CMK (cell line): ENCODE measurements at regions not wholly inside any gene's neighbourhood (a gene's known extent, or its start where the extent isn't known, plus 50 kb on each side); places are given as distances from the start of the nearest gene placed in this dataset.
"Not testable (repeated sequence)": the region's sequence is repeated elsewhere in the genome, so short reads cannot be mapped to it uniquely, and the experiment has no call there.

Experiments
- DNase-seq: peaks from one replicate; pipeline ENCODE4 v3.0.0-alpha.2; 2010; ENCODE audit warnings: low read depth

DNA sequence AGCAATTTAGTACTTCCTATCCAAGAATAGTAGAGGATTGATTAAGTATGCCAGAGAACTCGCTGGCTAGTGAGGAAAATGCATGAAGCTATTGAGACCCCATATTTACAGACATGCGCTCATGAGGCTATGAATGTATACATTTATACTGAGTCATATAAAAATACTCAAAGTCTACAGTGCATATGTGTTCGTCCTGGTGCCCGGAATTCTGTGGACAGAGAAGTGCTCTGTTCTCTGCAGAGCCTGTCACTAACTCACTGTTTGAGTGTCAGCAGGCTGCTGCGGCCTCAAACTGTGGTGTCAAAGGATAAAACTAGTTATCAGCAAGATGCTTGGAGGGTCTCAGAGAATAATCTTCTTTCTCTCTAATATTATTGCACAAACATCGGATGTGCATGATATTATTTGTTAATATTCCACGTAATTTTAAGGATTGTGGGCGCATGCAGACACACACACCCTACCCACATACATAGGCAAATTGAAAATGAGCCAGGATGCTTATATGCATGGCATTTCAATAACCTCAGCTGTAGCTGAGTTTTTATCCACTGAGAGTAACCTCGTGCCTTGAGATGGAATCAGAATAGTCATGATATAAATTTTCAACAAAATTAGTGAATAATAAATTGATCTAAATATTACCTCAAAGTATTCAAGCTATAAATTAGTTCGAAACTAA is 50.0 kb upstream of the TSC22D2 start:
- DNase-seq, result no peak

DNA sequence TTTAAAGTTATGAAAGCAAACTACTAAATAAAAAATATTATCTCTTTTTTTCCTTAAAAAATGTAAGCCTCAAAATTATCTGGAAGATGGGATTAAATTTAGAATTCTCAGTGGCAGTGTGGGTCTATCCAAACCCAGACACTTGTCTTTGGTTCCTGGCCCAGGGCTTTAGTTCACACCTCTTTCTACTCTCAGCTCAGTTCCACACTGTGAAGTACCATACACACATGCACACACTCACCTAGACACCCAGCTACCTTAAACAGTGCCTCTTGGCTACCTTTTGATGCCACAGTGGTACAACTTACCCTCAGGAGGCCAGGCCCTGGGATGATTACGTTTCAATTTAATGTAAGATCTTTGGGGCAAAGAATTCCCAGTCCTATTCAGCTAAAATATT is 51.0 kb upstream of the TSC22D2 start:
- DNase-seq, result no peak

- no peak for DNase-seq
Measured at GRCh38 chr3:150355574-150355973, 52.5 kb upstream of the TSC22D2 start.

GRCh38 chr3:150352931-150353330 is 55.2 kb upstream of the TSC22D2 start:
- DNase-seq, result no peak

GRCh38 chr3:150351398-150351797 is 56.7 kb upstream of the TSC22D2 start:
- no peak for DNase-seq

DNA sequence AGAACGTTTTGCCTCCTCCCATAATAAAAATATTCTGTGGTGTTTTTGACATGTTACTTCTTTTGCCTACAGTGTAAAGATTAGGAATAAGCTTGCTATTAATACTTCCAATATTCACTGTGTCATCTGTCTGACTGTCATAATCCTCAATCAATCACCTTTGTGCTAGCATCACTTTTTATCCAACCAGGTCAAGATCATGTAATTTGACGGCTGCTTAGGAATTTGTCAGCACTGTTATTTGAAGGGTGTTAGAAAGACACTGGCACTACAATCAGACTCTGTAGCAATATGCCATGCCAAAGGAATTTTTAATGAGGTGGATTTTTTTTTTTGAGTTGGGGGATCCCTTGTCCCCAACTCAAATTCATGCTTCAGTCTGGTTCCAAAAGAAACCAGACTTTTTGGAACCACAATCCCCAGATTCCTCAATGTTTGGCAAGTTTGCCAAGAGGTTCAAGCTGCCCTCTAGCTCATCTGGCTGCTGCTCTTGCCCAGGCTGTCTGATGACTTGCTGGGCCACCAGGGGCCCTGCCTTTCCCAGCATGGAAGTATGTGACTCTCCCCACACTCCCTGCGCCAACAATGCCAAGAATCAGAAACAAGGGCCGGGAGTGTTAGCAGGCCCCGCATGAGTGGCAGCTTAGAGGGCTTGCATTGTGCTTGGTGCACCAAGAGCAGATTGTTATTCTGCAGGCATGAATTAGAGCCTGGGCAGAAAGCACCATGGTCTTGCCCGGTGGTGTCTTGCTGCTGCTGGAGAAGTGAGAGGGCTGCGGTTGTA is 58.6 kb upstream of the TSC22D2 start:
- no peak for DNase-seq

DNA sequence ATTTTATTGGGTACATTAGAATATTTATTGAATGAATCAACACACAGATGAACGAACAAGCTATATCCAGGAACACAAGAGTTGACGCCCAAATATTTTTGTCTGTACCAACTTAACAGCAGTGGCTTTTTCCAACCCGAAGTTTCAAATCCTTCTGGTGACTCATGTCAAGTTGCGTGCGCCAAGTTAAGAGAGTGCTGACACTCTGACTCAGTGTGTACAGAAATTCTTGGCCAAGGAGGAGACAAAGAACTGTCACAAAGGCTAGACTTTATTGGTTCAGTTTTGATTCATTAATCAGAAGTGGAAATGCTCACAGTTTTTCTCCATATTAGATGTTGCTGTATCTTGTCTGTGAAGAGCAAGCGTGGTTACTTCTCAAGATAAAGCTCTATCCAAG is 59.6 kb upstream of the TSC22D2 start:
- DNase-seq, result no peak

- DNase-seq, result no peak
Measured at GRCh38 chr3:150346981-150347863, 60.9 kb upstream of the TSC22D2 start.

DNA sequence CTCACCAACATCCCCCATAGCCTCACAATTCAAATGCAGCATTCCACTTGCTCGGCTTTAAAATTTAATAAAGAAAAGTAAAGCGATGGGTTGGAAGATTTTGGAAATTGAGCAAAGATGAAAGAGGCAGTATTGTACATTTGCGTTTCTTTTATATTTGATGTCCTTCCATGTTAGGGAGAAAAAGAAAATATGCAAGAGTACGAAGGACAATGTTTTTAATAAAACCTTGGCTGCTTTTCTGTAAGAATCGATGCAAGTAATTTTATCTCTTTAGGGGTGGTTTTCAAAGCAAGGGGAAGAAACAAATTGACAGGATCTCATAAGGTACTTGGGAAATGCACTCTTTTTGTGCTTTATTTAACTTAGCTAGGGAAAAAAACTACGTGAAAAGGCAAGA is 61.8 kb upstream of the TSC22D2 start:
- DNase-seq, result no peak

GRCh38 chr3:150345021-150345538 is 63.0 kb upstream of the TSC22D2 start:
- DNase-seq, result no peak

DNA sequence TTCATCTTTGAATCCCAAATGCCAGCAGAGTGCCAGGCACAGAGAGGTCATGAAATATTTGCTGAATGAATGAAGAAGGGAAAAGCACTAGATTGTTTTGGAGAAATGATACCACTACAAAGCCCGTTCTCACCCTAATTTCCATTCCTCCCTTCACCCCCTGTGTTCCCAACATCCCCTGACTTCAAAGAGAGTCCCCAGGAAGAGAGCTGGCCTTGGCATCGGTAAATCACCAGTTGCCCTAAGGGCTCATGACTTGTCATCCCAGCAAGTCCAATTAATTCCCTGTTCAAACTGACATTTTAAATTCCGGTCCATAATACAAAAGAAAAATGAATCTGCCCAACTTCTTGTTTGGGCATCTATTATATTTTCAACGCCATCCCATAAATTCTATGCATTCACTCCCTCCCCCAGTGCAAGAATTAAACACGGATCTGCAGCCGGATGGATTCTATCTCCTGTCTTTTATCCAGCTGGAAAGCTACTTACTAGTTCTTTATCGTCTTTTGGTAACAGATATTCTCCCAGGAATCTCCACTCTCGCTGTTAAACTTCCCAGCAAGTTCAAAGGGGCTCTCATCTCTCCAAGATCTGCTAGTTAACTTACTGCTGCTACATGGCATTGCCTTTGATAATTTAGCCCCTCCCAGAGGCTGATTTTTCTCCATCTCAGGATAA is 63.9 kb upstream of the TSC22D2 start:
- no peak for DNase-seq

DNA sequence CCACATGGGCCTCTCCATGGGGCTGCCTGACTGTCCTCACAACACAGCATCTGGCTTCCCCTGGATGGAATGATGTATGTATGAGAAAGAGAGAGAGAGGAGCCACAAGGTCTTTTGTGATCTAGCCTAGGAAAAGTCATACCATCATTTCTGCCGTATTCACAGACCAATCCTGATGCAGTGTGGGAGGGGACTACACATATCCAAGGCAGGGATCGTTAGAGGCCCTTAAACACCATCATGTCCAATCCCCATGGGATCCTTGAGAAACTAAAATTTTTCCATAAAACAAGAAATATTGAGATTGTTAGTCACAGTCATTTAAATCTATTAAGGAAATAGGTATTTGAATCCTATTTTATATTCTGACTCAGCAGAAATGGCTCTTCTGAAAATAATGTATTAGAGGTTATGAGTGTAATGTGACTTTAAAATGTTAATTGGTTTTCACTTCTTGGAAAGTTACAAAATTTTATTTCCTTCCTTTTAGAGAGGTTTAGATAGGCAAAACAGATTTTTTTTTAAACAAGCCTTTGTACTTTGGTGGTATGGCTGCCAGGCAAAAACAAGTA is 65.1 kb upstream of the TSC22D2 start:
- DNase-seq, result no peak

GRCh38 chr3:150341891-150342290 is 66.2 kb upstream of the TSC22D2 start:
- DNase-seq, result no peak

- not testable (repeated sequence) for DNase-seq
Measured at GRCh38 chr3:150336363-150336762, 71.7 kb upstream of the TSC22D2 start.

- no peak for DNase-seq
Measured at GRCh38 chr3:150335631-150336030, 72.5 kb upstream of the TSC22D2 start.

- DNase-seq, result no peak
Measured at GRCh38 chr3:150334974-150335373, 73.1 kb upstream of the TSC22D2 start.

DNA sequence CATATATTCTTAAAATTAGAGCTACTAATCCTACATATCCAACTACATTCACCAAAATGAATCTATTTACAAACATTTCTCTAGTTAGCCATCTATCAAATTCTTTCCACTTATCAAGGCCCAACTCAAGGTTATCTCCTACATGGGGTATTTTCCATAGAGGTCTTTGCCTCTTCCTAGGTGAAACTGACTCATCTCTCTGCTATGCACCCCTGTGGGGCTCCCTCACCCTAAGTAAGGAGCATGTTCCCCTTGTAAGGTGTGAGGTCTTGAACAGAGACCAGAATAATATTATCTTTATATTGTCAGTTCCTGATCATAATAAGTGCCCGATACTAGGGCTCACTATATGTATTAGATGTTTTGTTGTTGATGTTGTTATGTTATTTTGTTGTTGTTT is 74.6 kb upstream of the TSC22D2 start:
- DNase-seq, result no peak

DNA sequence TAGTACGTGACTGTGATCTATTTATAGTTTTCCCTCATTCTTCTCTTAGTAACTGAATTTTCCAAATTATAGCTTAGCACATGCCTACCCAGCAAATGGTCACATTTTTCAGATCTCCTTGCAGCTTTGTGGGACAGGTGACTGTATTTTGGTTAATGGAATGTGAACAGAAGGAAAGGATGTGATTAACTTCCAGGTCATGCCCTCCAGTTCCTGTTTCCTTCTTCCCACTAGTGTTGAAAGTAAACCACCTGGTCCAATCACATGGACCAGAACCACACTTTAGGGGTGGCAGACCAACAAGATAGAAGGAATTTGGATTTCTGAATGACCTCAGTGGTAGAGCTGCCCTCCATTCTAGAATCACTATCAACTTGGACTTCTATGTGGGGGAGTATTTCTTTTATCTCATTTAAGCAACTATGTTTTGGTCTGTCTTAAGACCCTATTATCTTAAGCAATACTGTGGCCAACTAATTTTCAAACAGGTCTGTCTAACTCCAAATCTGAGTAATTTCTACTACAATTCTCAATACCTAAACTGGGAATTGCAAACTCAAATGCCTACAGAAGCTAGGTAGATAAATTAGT is 76.0 kb upstream of the TSC22D2 start:
- DNase-seq, result no peak

GRCh38 chr3:150330872-150331271 is 77.2 kb upstream of the TSC22D2 start:
- no peak for DNase-seq

DNA sequence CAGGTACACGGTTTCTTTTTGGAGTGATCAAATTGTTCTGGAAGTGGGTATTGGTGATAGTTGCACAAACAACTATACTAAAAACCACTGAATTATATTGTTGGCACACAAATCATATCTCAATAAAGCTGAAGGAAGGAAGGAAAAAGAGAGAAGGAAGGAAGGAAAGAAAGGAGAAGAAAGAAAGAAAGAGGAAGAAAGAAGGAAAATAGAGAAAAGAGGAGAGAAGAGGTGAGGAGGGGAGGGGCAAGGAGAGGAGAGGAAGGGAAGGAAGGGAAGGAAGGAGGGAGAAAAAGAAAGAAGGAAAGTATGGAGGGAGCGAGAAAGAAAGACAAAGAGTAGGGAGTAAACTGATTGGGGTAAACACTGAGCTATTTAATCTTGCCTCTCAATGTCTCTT is 77.9 kb upstream of the TSC22D2 start:
- no peak for DNase-seq

GRCh38 chr3:150329408-150329807 is 78.7 kb upstream of the TSC22D2 start:
- no peak for DNase-seq
